A549 (cell line): ENCODE measurements at regions not wholly inside any gene's neighbourhood (a gene's known extent, or its start where the extent isn't known, plus 50 kb on each side); places are given as distances from the start of the nearest gene placed in this dataset.

Source experiments
- ATAC-seq, 2 experiments: fragments of 200-7000 bp in 1 of 2; fragments of >200 bp in 1 of 2; cut with Nextera tagmentation in 1 of 2; cut with Tn5 transposase in 1 of 2; 3 replicates each; pipeline versions ENCODE4 v1.8.0 to v1.9.1; 2018 to 2020; ENCODE audit warnings: mild to moderate bottlenecking in 1 of 2, moderate library complexity in 1 of 2
- CTCF ChIA-PET: fragments of 300-600 bp; sonication (Branson Sonifier 250); formaldehyde crosslinking; extraction: SDS; loops from one replicate; lab custom pipeline; 2021; ENCODE audit warnings: antibody characterized with exemption, inconsistent platforms; lab: Yijun Ruan, JAX
- POLR2A ChIA-PET: fragments of 350-600 bp; formaldehyde crosslinking; extraction: SDS; loops from one replicate; lab custom pipeline; 2021; ENCODE audit warnings: antibody characterized with exemption, inconsistent platforms; lab: Yijun Ruan, JAX
- DNase-seq, 2 experiments: peaks; one replicate each; pipeline versions ENCODE4 v3.0.0 to v3.0.0-alpha.2; 2011 to 2016; ENCODE audit warnings: low read depth in 1 of 2, low spot score in 1 of 2
- FAIRE-seq: peaks from 2 replicates; lab custom pipeline; 2011; peaks lifted over from hg19 to GRCh38; lab: Jason Lieb, UNC
- H3K27ac ChIP-seq, 2 experiments: fragments of >200 bp; sonication (Bioruptor Twin); formaldehyde crosslinking; 3 replicates each; pipeline ENCODE4 v1.5.1; 2016 to 2017
- H3K4me1 ChIP-seq: fragments of >200 bp; sonication (Bioruptor Twin); formaldehyde crosslinking; 3 replicates; pipeline ENCODE4 v1.6.1; 2016
- H3K4me2 ChIP-seq: fragments of >200 bp; sonication (Bioruptor Twin); formaldehyde crosslinking; 3 replicates; pipeline ENCODE4 v1.6.1; 2016
- H3K4me3 ChIP-seq: fragments of >200 bp; sonication (Bioruptor Twin); formaldehyde crosslinking; 3 replicates; pipeline ENCODE4 v1.5.1; 2016
- H3K9me3 ChIP-seq: fragments of >200 bp; sonication (Bioruptor Twin); formaldehyde crosslinking; 3 replicates; pipeline ENCODE4 v1.6.1; 2016
- BHLHE40 ChIP-seq: IDR thresholded peaks from 2 replicates; pipeline ENCODE4 v1.6.1; 2012; ENCODE audit warnings: low read depth, low read length, inconsistent platforms
- CBX8 ChIP-seq: fragments of 200-600 bp; sonication (generic); IDR thresholded peaks from 2 replicates; pipeline ENCODE4 v1.6.1; 2016
- CHD2 ChIP-seq: fragments of 150-350 bp; IDR thresholded peaks from 2 replicates; pipeline ENCODE4 v1.6.1; 2014; ENCODE audit warnings: low read length; ENCODE audit not compliant: partially characterized antibody
- CHD4 ChIP-seq: fragments of 200-600 bp; sonication (generic); IDR thresholded peaks from 2 replicates; pipeline ENCODE4 v1.6.1; 2016; ENCODE audit warnings: antibody characterized with exemption, mild to moderate bottlenecking, borderline replicate concordance
- CTCF ChIP-seq: fragments of >200 bp; sonication (Bioruptor Twin); formaldehyde crosslinking; IDR thresholded peaks from 3 replicates; pipeline ENCODE4 v1.5.1; 2016
- EHF ChIP-seq: fragments of 250-450 bp; sonication (Bioruptor Pico); IDR thresholded peaks from 2 replicates; pipeline ENCODE4 v1.5.0; 2020; ENCODE audit warnings: mild to moderate bottlenecking
- EHMT2 ChIP-seq: fragments of 200-600 bp; sonication (generic); IDR thresholded peaks from 2 replicates; pipeline ENCODE4 v1.6.1; 2016; ENCODE audit warnings: antibody characterized with exemption, low read depth, mild to moderate bottlenecking, moderate library complexity
- GATA3 ChIP-seq: IDR thresholded peaks from 2 replicates; pipeline ENCODE4 v1.6.1; 2012; ENCODE audit warnings: borderline replicate concordance
- HDAC2 ChIP-seq: fragments of 200-600 bp; sonication (generic); IDR thresholded peaks from 2 replicates; pipeline ENCODE4 v1.6.1; 2016
- HEYL ChIP-seq: fragments of 250-450 bp; sonication (Bioruptor Pico); IDR thresholded peaks from 2 replicates; pipeline ENCODE4 v1.8.0; 2021; ENCODE audit warnings: mild to moderate bottlenecking, moderate library complexity
- HOXA7 ChIP-seq: fragments of 250-450 bp; sonication (Bioruptor Pico); IDR thresholded peaks from 2 replicates; pipeline ENCODE4 v1.5.0; 2020; ENCODE audit warnings: mild to moderate bottlenecking, moderate library complexity
- JUN ChIP-seq, 2 experiments: fragments of >200 bp; sonication (Bioruptor Twin); formaldehyde crosslinking; IDR thresholded peaks; 2 replicates in 1 of 2; 3 replicates in 1 of 2; pipeline ENCODE4 v1.6.1; 2016 to 2017
- JUNB ChIP-seq: fragments of >200 bp; sonication (Bioruptor Twin); formaldehyde crosslinking; IDR thresholded peaks from 2 replicates; pipeline ENCODE4 v1.6.1; 2016
- KDM5A ChIP-seq: fragments of 200-600 bp; sonication (generic); IDR thresholded peaks from 2 replicates; pipeline ENCODE4 v1.6.1; 2016; ENCODE audit warnings: antibody characterized with exemption, mild to moderate bottlenecking
- MAFK ChIP-seq: fragments of 450-650 bp; IDR thresholded peaks from 2 replicates; pipeline ENCODE4 v1.6.1; 2014; ENCODE audit not compliant: partially characterized antibody
- MAZ ChIP-seq: fragments of 150-350 bp; IDR thresholded peaks from 2 replicates; pipeline ENCODE4 v1.6.1; 2014; ENCODE audit warnings: antibody characterized with exemption, low read depth, low read length, borderline replicate concordance
- NFE2L2 ChIP-seq: fragments of 150-350 bp; conservative IDR thresholded peaks from 2 replicates; pipeline ENCODE4 v1.6.1; 2014; ENCODE audit warnings: low read length
- NPAS2 ChIP-seq: fragments of 250-450 bp; sonication (Bioruptor Pico); IDR thresholded peaks from 2 replicates; pipeline ENCODE4 v1.8.0; 2022; ENCODE audit warnings: mild to moderate bottlenecking, moderate library complexity, borderline replicate concordance
- NR3C1 ChIP-seq: fragments of >200 bp; sonication (Bioruptor Twin); formaldehyde crosslinking; IDR thresholded peaks from 3 replicates; pipeline ENCODE4 v1.6.1; 2017
- RARB ChIP-seq: fragments of 250-450 bp; sonication (Bioruptor Pico); IDR thresholded peaks from 2 replicates; pipeline ENCODE4 v1.8.0; 2021; ENCODE audit warnings: mild to moderate bottlenecking, moderate library complexity
- RCOR1 ChIP-seq: fragments of 150-350 bp; IDR thresholded peaks from 2 replicates; pipeline ENCODE4 v1.6.1; 2014; ENCODE audit warnings: antibody characterized with exemption, low read length, low read depth
- RFX5 ChIP-seq: fragments of 450-650 bp; IDR thresholded peaks from 2 replicates; pipeline ENCODE4 v1.7.1; 2014; ENCODE audit warnings: antibody characterized with exemption, mild to moderate bottlenecking, moderate library complexity
- RNF2 ChIP-seq: fragments of 200-600 bp; sonication (generic); IDR thresholded peaks from 2 replicates; pipeline ENCODE4 v1.6.1; 2016; ENCODE audit warnings: low read depth, mild to moderate bottlenecking, antibody characterized with exemption, moderate library complexity, borderline replicate concordance
- SREBF2 ChIP-seq: fragments of 450-650 bp; IDR thresholded peaks from 2 replicates; pipeline ENCODE4 v1.6.1; 2014; ENCODE audit warnings: mild to moderate bottlenecking, moderate library complexity
- TFCP2L1 ChIP-seq: fragments of 250-450 bp; sonication (Bioruptor Pico); IDR thresholded peaks from 2 replicates; pipeline ENCODE4 v1.5.0; 2021; ENCODE audit warnings: mild to moderate bottlenecking
- ZC3H11A ChIP-seq: fragments of 450-650 bp; IDR thresholded peaks from 2 replicates; pipeline ENCODE4 v1.6.1; 2014; ENCODE audit warnings: antibody characterized with exemption, mild to moderate bottlenecking
- ZSCAN20 ChIP-seq: fragments of 250-450 bp; sonication (Bioruptor Pico); IDR thresholded peaks from 2 replicates; pipeline ENCODE4 v1.8.0; 2022; ENCODE audit warnings: mild to moderate bottlenecking, moderate library complexity
- WGBS: methylation state at CpG from one replicate; pipeline ENCODE4 v1.1.6; 2017; ENCODE audit errors: missing lambda C conversion rate; 5-methylcytosine and 5-hydroxymethylcytosine counted together
- TF ChIP-seq, protein P1 (sequence below): fragments of 250-450 bp; sonication (Bioruptor Pico); IDR thresholded peaks from 2 replicates; pipeline ENCODE4 v1.5.0; 2020; ENCODE audit warnings: low read depth, mild to moderate bottlenecking, moderate library complexity
- TF ChIP-seq, protein P2 (sequence below): IDR thresholded peaks from 2 replicates; pipeline ENCODE4 v1.6.1; 2012; ENCODE audit warnings: low read depth, borderline replicate concordance
- TF ChIP-seq, protein P3 (sequence below): fragments of >200 bp; sonication (Bioruptor Twin); formaldehyde crosslinking; IDR thresholded peaks from 2 replicates; pipeline ENCODE4 v1.6.1; 2016

GRCh38 chr10:121152033-121152432 lies 300.9 kb downstream of the WDR11 start:
- Histone ChIP-seq H3K4me1 (no peaks in the 10 kb centered on the region), H3K4me2 (no peak overlapping the region), H3K4me3 (no peak overlapping the region), H3K27ac (no peak overlapping the region), H3K9me3 (no peaks in the 10 kb centered on the region)
- FAIRE-seq (no peak), ATAC-seq (no peak), DNase-seq (no peak)
- ChIA-PET POLR2A (no interaction called here), CTCF (no interaction called here)
- 7% methylated on average over 2 of the region's 2 CpGs for WGBS
- TF ChIP-seq RCOR1 (no peak), HOXA7 (CRISPR knock-in tag) (no peak), JUN (IDR thresholded peaks at IDR 0.05) (no peak), KDM5A (no peak), ZC3H11A (no peak), MAFK (no peak), CTCF (no peak), HDAC2 (no peak), RNF2 (no peak), JUNB (no peak), RARB (CRISPR knock-in tag) (no peak), GATA3 (no peak), NPAS2 (CRISPR knock-in tag) (no peak), NFE2L2 (no peak), CHD2 (no peak), EHMT2 (no peak), RFX5 (no peak)
- TF ChIP-seq, protein P1, sequence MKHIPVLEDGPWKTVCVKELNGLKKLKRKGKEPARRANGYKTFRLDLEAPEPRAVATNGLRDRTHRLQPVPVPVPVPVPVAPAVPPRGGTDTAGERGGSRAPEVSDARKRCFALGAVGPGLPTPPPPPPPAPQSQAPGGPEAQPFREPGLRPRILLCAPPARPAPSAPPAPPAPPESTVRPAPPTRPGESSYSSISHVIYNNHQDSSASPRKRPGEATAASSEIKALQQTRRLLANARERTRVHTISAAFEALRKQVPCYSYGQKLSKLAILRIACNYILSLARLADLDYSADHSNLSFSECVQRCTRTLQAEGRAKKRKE (CRISPR knock-in tag): no peak
- TF ChIP-seq, protein P2, sequence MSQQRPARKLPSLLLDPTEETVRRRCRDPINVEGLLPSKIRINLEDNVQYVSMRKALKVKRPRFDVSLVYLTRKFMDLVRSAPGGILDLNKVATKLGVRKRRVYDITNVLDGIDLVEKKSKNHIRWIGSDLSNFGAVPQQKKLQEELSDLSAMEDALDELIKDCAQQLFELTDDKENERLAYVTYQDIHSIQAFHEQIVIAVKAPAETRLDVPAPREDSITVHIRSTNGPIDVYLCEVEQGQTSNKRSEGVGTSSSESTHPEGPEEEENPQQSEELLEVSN: no peak
- TF ChIP-seq, protein P3, sequence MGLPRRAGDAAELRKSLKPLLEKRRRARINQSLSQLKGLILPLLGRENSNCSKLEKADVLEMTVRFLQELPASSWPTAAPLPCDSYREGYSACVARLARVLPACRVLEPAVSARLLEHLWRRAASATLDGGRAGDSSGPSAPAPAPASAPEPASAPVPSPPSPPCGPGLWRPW: no peak

GRCh38 chr10:121152935-121153334 lies 301.8 kb downstream of the WDR11 start:
- FAIRE-seq: no peak
- H3K4me2 ChIP-seq: no peak overlapping the region
- whole genome bisulfite sequencing: 27% methylated on average over 1 of the region's 1 CpG
- H3K4me3 ChIP-seq: no peak overlapping the region
- no peaks in the 10 kb centered on the region for H3K4me1 ChIP-seq
- H3K27ac ChIP-seq: no peak overlapping the region
- TF ChIP-seq CTCF (no peak), CHD4 (no peak), NPAS2 (CRISPR knock-in tag) (no peak), HDAC2 (no peak), SREBF2 (no peak), NR3C1 (no peak), BHLHE40 (no peak), GATA3 (no peak), MAZ (no peak), EHMT2 (no peak), TFCP2L1 (no peak), RFX5 (no peak), EHF (CRISPR knock-in tag) (no peak), JUNB (no peak), CBX8 (no peak), RNF2 (no peak), HEYL (CRISPR knock-in tag) (no peak), ZSCAN20 (CRISPR knock-in tag) (no peak)
- TF ChIP-seq, protein P1 (CRISPR knock-in tag): no peak
- TF ChIP-seq, protein P2: no peak
- ChIA-PET CTCF (no interaction called here), POLR2A (no interaction called here)
- DNase-seq: no peak
- no peaks in the 10 kb centered on the region for H3K9me3 ChIP-seq
- ATAC-seq: no peak
